ENCODE measurements at regions not wholly inside any gene's neighbourhood (a gene's known extent, or its start where the extent isn't known, plus 50 kb on each side); places are given as distances from the start of the nearest gene placed in this dataset.

DNA sequence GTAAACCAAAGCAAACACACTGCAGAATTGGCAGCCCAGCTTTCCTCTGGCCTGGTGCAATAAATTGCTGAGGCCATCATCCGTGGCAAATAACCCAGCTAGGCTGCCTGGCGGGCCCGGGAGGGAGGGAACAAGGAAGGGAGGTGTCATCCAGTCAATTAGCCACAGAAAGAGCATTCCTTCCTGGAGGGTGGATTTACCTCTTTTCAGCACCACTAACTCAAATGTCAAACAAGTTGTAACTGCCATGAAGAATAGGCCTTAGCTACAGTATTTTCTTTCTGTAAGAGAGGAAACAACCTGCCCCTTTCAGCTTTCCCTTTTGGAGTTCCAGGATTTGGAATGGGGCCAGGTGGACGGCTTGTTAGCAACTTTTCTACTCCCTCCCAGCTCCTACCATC is 163.8 kb upstream of the BDNF start:
- Histone ChIP-seq H3K27ac (ENCODE audit: low read depth, low read length) (no peak overlapping the region), H2AFZ (ENCODE audit: low read depth, low read length, poor library complexity, severe bottlenecking) (no peak overlapping the region), H3K9me3 (ENCODE audit: control insufficient read depth in 1 of 2, insufficient read depth in 1 of 2, low read depth in 1 of 2, low read length in 2 of 2) (no peaks in the 10 kb centered on the region), H3K27me3 (ENCODE audit: insufficient read depth, low read length) (no peaks in the 10 kb centered on the region), H3K36me3 (ENCODE audit: control insufficient read depth in 1 of 2, insufficient read depth in 2 of 2, low read length in 2 of 2) (no peaks in the 10 kb centered on the region), H3K9me2 (ENCODE audit: insufficient read depth) (no peaks in the 10 kb centered on the region), H3K9ac (ENCODE audit: low read length) (no peak overlapping the region), H3K4me3 (replicated peaks in 1 of 2; ENCODE audit: low read depth in 1 of 2, low read length in 2 of 2) (no peak overlapping the region), H3K4me2 (ENCODE audit: low read length) (no peak overlapping the region), H4K20me1 (ENCODE audit: insufficient read depth) (no peaks in the 10 kb centered on the region), H3K4me1 (ENCODE audit: control insufficient read depth in 1 of 2, insufficient read depth in 2 of 2, low read length in 2 of 2) (peaks cover 0 to 25% of the 10 kb centered on the region in 2 experiments; a peak in 2 of 4 replicates), H3K79me2 (ENCODE audit: insufficient read depth, low read length) (no peaks in the 10 kb centered on the region)
- CTCF ChIA-PET = no interaction called here
- DNase-seq (ENCODE audit: low read depth, low spot score) (no peak), ATAC-seq (no peak)
- POLR2A ChIA-PET = no interaction called here
- RAD21 ChIA-PET (ENCODE audit: low non-redundant PET in 1 of 2, low total read pairs in 2 of 2, uncharacterized antibody in 2 of 2, unreplicated experiment in 2 of 2) = no interaction called here
- BruUV-seq (replicated peaks) = no TSS peak
- TF ChIP-seq POLR2AphosphoS5 (IDR thresholded peaks at IDR 0.05; ENCODE audit: low read depth, low read length) (no peak), ELF1 (IDR thresholded peaks at IDR 0.05; ENCODE audit: borderline replicate concordance, low read depth) (no peak), FOSL1 (IDR thresholded peaks at IDR 0.05; ENCODE audit: low read depth) (no peak), SIN3A (IDR thresholded peaks at IDR 0.05; ENCODE audit: low read depth) (no peak), YY1 (IDR thresholded peaks at IDR 0.05; ENCODE audit: extremely low read depth, insufficient replicate concordance, low read depth, low read length) (no peak), TCF7L2 (IDR thresholded peaks at IDR 0.05; ENCODE audit: borderline replicate concordance, extremely low read depth, insufficient read depth, insufficient read length) (no peak), EGR1 (IDR thresholded peaks at IDR 0.05; ENCODE audit: low read depth) (no peak), SRF (IDR thresholded peaks at IDR 0.05; ENCODE audit: low read depth) (no peak), CEBPB (IDR thresholded peaks at IDR 0.05; ENCODE audit: low read depth) (no peak), EZH2 (IDR thresholded peaks at IDR 0.05) (no peak), RAD21 (IDR thresholded peaks at IDR 0.05; ENCODE audit: low read depth) (no peak), JUND (IDR thresholded peaks at IDR 0.05) (no peak), REST (IDR thresholded peaks at IDR 0.05; ENCODE audit: low read depth) (no peak), SP1 (IDR thresholded peaks at IDR 0.05; ENCODE audit: low read depth) (no peak), EZH2phosphoT487 (IDR thresholded peaks at IDR 0.05; ENCODE audit: borderline replicate concordance) (no peak)
- TF ChIP-seq, protein P1, sequence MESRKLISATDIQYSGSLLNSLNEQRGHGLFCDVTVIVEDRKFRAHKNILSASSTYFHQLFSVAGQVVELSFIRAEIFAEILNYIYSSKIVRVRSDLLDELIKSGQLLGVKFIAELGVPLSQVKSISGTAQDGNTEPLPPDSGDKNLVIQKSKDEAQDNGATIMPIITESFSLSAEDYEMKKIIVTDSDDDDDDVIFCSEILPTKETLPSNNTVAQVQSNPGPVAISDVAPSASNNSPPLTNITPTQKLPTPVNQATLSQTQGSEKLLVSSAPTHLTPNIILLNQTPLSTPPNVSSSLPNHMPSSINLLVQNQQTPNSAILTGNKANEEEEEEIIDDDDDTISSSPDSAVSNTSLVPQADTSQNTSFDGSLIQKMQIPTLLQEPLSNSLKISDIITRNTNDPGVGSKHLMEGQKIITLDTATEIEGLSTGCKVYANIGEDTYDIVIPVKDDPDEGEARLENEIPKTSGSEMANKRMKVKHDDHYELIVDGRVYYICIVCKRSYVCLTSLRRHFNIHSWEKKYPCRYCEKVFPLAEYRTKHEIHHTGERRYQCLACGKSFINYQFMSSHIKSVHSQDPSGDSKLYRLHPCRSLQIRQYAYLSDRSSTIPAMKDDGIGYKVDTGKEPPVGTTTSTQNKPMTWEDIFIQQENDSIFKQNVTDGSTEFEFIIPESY (IDR thresholded peaks at IDR 0.05; ENCODE audit: extremely low read depth, insufficient replicate concordance, low read length) = no peak
- TF ChIP-seq, protein P2, sequence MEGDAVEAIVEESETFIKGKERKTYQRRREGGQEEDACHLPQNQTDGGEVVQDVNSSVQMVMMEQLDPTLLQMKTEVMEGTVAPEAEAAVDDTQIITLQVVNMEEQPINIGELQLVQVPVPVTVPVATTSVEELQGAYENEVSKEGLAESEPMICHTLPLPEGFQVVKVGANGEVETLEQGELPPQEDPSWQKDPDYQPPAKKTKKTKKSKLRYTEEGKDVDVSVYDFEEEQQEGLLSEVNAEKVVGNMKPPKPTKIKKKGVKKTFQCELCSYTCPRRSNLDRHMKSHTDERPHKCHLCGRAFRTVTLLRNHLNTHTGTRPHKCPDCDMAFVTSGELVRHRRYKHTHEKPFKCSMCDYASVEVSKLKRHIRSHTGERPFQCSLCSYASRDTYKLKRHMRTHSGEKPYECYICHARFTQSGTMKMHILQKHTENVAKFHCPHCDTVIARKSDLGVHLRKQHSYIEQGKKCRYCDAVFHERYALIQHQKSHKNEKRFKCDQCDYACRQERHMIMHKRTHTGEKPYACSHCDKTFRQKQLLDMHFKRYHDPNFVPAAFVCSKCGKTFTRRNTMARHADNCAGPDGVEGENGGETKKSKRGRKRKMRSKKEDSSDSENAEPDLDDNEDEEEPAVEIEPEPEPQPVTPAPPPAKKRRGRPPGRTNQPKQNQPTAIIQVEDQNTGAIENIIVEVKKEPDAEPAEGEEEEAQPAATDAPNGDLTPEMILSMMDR (IDR thresholded peaks at IDR 0.05 in 2 of 3, conservative IDR thresholded peaks at IDR 0.05 in 1 of 3; ENCODE audit: borderline replicate concordance in 1 of 3, insufficient read depth in 1 of 3, low read depth in 2 of 3, low read length in 2 of 3) = no peak
- intact Hi-C loops (cut with micrococcal nuclease) = no loop called here
